Esophagus muscularis mucosa (tissue), 4 donors: ENCODE measurements at regions not wholly inside any gene's neighbourhood (a gene's known extent, or its start where the extent isn't known, plus 50 kb on each side); places are given as distances from the start of the nearest gene placed in this dataset.
"Not testable (repeated sequence)": the region's sequence is repeated elsewhere in the genome, so short reads cannot be mapped to it uniquely, and the experiment has no call there.

Experiments
- DNase-seq: peaks from one replicate; pipeline ENCODE4 v3.0.0-alpha.2; 2017; ENCODE audit errors: extremely low spot score
- H3K27ac ChIP-seq, 4 donors: fragments of 200-600 bp; sonication (generic); replicated peaks in 1 of 4; 1 replicate in 3 of 4; 2 replicates in 1 of 4; pipeline ENCODE4 v1.5.1; 2016 to 2019; ENCODE audit warnings: mild to moderate bottlenecking in 1 of 4
- H3K27me3 ChIP-seq, 4 donors: fragments of 200-600 bp; sonication (generic); one replicate each; pipeline versions ENCODE4 v1.5.1 to v1.6.0; 2016 to 2019
- H3K36me3 ChIP-seq, 4 donors: fragments of 200-600 bp; sonication (generic); one replicate each; pipeline ENCODE4 v1.5.1; 2016 to 2019
- H3K4me1 ChIP-seq, 4 donors: fragments of 200-600 bp; sonication (generic); one replicate each; pipeline ENCODE4 v1.5.1; 2016 to 2019
- H3K4me3 ChIP-seq, 4 donors: fragments of 200-600 bp; sonication (generic); 1 replicate in 2 of 4; 2 replicates in 2 of 4; pipeline ENCODE4 v1.5.1; 2016 to 2019; ENCODE audit warnings: mild to moderate bottlenecking in 4 of 4, moderate library complexity in 1 of 4
- H3K9me3 ChIP-seq, 4 donors: fragments of 200-600 bp; sonication (generic); 1 replicate in 3 of 4; 2 replicates in 1 of 4; pipeline ENCODE4 v1.5.1; 2016 to 2019
- CTCF ChIP-seq, 3 experiments: fragments of 200-600 bp in 2 of 3; fragments of 450-650 bp in 1 of 3; sonication (generic) in 2 of 3; IDR thresholded peaks; one replicate each; pipeline ENCODE4 v1.5.1; 2017 to 2019; ENCODE audit warnings: antibody characterized with exemption in 3 of 3, mild to moderate bottlenecking in 2 of 3, moderate library complexity in 1 of 3
- EP300 ChIP-seq: sonication (generic); formaldehyde crosslinking; IDR thresholded peaks from one replicate; pipeline ENCODE4 v1.6.1; 2017; ENCODE audit warnings: antibody characterized with exemption
- POLR2A ChIP-seq: fragments of 450-650 bp; IDR thresholded peaks from one replicate; pipeline ENCODE4 v1.6.1; 2017; ENCODE audit warnings: antibody characterized with exemption, moderate library complexity, mild to moderate bottlenecking, low read depth
- POLR2AphosphoS5 ChIP-seq, 2 donors: sonication (generic); formaldehyde crosslinking; IDR thresholded peaks; one replicate each; pipeline ENCODE4 v1.6.1; 2017; ENCODE audit warnings: antibody characterized with exemption in 2 of 2
- WGBS: methylation state at CpG from one replicate; pipeline ENCODE4 v1.1.5; 2018; 5-methylcytosine and 5-hydroxymethylcytosine counted together
- intact Hi-C: fragments of 100-400 bp; cut with DNase I; formaldehyde crosslinking; loops from one replicate; pipeline ENCODE4 v1.15.1; 2023

GRCh38 chrY:7325531-7325930 lies 414.0 kb upstream of the AMELY start:
- TF ChIP-seq POLR2AphosphoS5 (IDR thresholded peaks at IDR 0.05): no peak
- TF ChIP-seq CTCF (IDR thresholded peaks at IDR 0.05): no peak
- no peak for TF ChIP-seq POLR2A
- TF ChIP-seq EP300: no peak
- no CpG with 5 or more reads among the region's 13 CpGs for WGBS
- H3K9me3 ChIP-seq: no peaks in the 10 kb centered on the region

DNA sequence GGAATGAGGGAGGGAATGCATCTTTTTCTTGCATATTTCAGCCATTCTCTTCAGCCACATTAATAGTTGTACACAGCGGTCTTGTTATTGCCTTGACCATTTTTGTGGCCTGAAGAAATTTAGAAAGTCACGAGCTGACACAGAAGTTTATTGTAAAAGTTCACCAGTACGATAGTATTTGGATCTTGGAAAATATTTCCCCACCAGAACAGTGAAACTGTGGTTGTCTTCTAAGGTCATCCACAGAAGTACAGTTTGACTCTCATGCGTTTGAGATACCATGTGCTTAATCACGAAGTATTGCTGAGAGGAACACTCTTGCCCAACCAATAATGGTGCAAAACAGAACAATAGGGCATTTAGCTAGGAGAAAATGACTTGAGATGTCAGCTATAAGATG lies 409.2 kb upstream of the AMELY start:
- intact Hi-C loops: no loop called here
- H3K27ac ChIP-seq: no peak overlapping the region
- no peak for DNase-seq
- H3K9me3 ChIP-seq: no peaks in the 10 kb centered on the region
- no peak overlapping the region for H3K4me3 ChIP-seq
- WGBS: no CpG with 5 or more reads among the region's 5 CpGs
- H3K36me3 ChIP-seq: peaks cover 0 to 5% (median 0%) of the 10 kb centered on the region in 4 donors
- no peaks in the 10 kb centered on the region for H3K4me1 ChIP-seq
- TF ChIP-seq EP300 (no peak), POLR2A (no peak), CTCF (IDR thresholded peaks at IDR 0.05) (no peak), POLR2AphosphoS5 (IDR thresholded peaks at IDR 0.05) (no peak)
- H3K27me3 ChIP-seq: no peaks in the 10 kb centered on the region

More at GRCh38 chrY:7325531-7325930, 414.0 kb upstream of the AMELY start:
- H3K27me3 ChIP-seq: no peaks in the 10 kb centered on the region
- peaks cover 0 to 9% (median 0%) of the 10 kb centered on the region in 4 donors for H3K36me3 ChIP-seq
- no peaks in the 10 kb centered on the region for H3K4me1 ChIP-seq
- no peak overlapping the region for H3K27ac ChIP-seq
- no peak for DNase-seq
- intact Hi-C loops: no loop called here
- H3K4me3 ChIP-seq: no peak overlapping the region

GRCh38 chrY:7320171-7320570 lies 408.6 kb upstream of the AMELY start:
- DNase-seq, H3K9me3 ChIP-seq, H3K4me1 ChIP-seq, intact Hi-C loops, H3K4me3 ChIP-seq, H3K27ac ChIP-seq, H3K27me3 ChIP-seq, H3K36me3 ChIP-seq: not testable (repeated sequence)
- WGBS: no CpG with 5 or more reads among the region's 4 CpGs

- no peak for TF ChIP-seq CTCF (IDR thresholded peaks at IDR 0.05)
- no peak for TF ChIP-seq POLR2A
- H3K27me3 ChIP-seq: no peaks in the 10 kb centered on the region
- no peak overlapping the region for H3K27ac ChIP-seq
- intact Hi-C loops: no loop called here
- no peak for DNase-seq
- H3K4me3 ChIP-seq: no peak overlapping the region
- no peaks in the 10 kb centered on the region for H3K4me1 ChIP-seq
- H3K36me3 ChIP-seq: no peaks in the 10 kb centered on the region
- H3K9me3 ChIP-seq: no peaks in the 10 kb centered on the region
- no CpG with 5 or more reads among the region's 5 CpGs for WGBS
Measured at GRCh38 chrY:7318122-7318521, 406.6 kb upstream of the AMELY start.

GRCh38 chrY:7317571-7317970 lies 406.0 kb upstream of the AMELY start:
- no CpG with 5 or more reads among the region's 3 CpGs for WGBS
- H3K4me3 ChIP-seq: no peak overlapping the region
- H3K27ac ChIP-seq: no peak overlapping the region
- no peaks in the 10 kb centered on the region for H3K4me1 ChIP-seq
- H3K27me3 ChIP-seq: no peaks in the 10 kb centered on the region
- H3K36me3 ChIP-seq: no peaks in the 10 kb centered on the region
- intact Hi-C loops: no loop called here
- no peaks in the 10 kb centered on the region for H3K9me3 ChIP-seq
- no peak for DNase-seq
- TF ChIP-seq POLR2AphosphoS5 (IDR thresholded peaks at IDR 0.05): no peak
- no peak for TF ChIP-seq EP300

DNA sequence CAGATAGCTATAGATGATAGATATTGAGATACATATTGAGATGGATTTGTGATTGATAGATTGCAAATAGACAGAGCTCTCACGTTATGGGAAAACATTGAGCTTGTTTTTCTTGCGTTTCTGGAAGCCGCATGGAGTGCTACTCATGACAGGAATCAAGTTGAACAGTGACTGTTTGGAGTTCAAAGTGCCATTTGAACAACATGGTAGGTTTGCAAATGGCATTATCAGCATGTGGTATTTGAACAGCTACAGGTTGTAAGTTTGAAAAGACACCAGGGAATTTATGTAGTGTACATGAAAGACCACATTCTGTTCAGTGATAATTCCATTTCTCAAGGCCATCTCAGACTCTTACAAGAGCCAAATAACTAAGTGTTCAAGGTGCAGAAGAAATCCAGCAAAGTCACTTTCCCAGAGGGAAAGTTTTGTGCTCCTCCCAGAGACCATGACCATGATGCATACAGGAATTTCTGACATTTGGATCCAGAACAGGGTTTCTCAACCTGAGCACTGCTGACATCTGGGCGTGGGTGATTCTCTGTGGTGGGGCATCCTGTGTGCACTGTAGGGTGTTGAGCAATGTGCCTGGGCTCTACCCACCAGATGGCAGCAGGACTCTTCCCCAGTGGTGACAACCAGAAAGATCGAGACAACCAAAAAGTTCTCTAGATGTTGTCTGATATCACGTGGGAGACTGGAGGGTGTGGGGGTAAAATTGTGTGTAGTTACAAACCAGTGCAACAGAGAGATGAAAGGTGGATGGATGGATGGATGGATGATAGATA lies 399.1 kb upstream of the AMELY start:
- intact Hi-C loops: no loop called here
- H3K36me3 ChIP-seq: peaks cover 0 to 6% (median 0%) of the 10 kb centered on the region in 4 donors
- H3K4me1 ChIP-seq: no peaks in the 10 kb centered on the region
- H3K27me3 ChIP-seq: no peaks in the 10 kb centered on the region
- H3K9me3 ChIP-seq: no peaks in the 10 kb centered on the region
- WGBS: no CpG with 5 or more reads among the region's 6 CpGs
- TF ChIP-seq EP300 (no peak), CTCF (IDR thresholded peaks at IDR 0.05) (no peak), POLR2A (no peak), POLR2AphosphoS5 (IDR thresholded peaks at IDR 0.05) (no peak)
- no peak overlapping the region for H3K4me3 ChIP-seq
- no peak for DNase-seq
- no peak overlapping the region for H3K27ac ChIP-seq
